Keratinocyte (primary cell): ENCODE measurements at regions not wholly inside any gene's neighbourhood (a gene's known extent, or its start where the extent isn't known, plus 50 kb on each side); places are given as distances from the start of the nearest gene placed in this dataset.

Experiments
- EZH2 ChIP-seq: IDR thresholded peaks from one replicate; pipeline ENCODE4 v1.6.1; 2012; ENCODE audit warnings: inconsistent platforms, mild to moderate bottlenecking, low read length, moderate library complexity
- TF ChIP-seq, protein P1 (sequence below), 3 experiments: IDR thresholded peaks in 1 of 3; conservative IDR thresholded peaks in 1 of 3; optimal IDR thresholded peaks in 1 of 3; 2 replicates in 2 of 3; 3 replicates in 1 of 3; pipeline versions ENCODE3 to v1.5.1; 2011; ENCODE audit warnings: low read length in 3 of 3, mild to moderate bottlenecking in 3 of 3, moderate library complexity in 2 of 3, control low read depth in 1 of 3, inconsistent platforms in 1 of 3; ENCODE audit not compliant: insufficient read depth in 2 of 3; ENCODE audit errors: extremely low read depth in 1 of 3

DNA sequence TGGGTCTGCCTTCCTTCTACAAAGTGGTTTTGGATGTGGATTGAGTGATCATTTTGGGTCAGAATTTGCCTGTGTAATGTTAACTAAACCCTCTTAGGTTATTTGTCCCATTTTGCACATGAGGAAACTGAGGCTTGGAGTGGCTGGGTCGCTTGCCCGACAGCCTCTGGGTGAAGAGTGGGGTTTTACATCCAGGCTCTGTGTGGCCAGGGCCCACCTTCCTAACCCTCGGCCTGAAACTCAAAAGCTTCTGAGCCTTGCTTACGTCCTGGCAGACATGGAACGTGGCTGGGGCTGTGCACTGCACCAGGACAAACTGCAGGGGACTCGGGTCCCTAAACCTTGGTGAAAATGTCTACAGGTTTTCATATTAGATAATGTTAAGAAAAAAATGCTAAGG lies 542.4 kb downstream of the TBC1D22A start:
- TF ChIP-seq, protein P1, sequence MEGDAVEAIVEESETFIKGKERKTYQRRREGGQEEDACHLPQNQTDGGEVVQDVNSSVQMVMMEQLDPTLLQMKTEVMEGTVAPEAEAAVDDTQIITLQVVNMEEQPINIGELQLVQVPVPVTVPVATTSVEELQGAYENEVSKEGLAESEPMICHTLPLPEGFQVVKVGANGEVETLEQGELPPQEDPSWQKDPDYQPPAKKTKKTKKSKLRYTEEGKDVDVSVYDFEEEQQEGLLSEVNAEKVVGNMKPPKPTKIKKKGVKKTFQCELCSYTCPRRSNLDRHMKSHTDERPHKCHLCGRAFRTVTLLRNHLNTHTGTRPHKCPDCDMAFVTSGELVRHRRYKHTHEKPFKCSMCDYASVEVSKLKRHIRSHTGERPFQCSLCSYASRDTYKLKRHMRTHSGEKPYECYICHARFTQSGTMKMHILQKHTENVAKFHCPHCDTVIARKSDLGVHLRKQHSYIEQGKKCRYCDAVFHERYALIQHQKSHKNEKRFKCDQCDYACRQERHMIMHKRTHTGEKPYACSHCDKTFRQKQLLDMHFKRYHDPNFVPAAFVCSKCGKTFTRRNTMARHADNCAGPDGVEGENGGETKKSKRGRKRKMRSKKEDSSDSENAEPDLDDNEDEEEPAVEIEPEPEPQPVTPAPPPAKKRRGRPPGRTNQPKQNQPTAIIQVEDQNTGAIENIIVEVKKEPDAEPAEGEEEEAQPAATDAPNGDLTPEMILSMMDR (optimal IDR thresholded peaks at IDR 0.05 in 1 of 3, IDR thresholded peaks at IDR 0.05 in 1 of 3, conservative IDR thresholded peaks at IDR 0.05 in 1 of 3; ENCODE audit: extremely low read depth in 1 of 3, insufficient read depth in 2 of 3, low read length in 3 of 3), result no peak
- TF ChIP-seq EZH2, result no peak
